DND-41 (cell line): ENCODE measurements at regions not wholly inside any gene's neighbourhood (a gene's known extent, or its start where the extent isn't known, plus 50 kb on each side); places are given as distances from the start of the nearest gene placed in this dataset.

Experiments used
- CTCF ChIP-seq: IDR thresholded peaks from 2 replicates; pipeline ENCODE4 v1.5.1; 2012; ENCODE audit warnings: borderline replicate concordance, low read length, moderate library complexity, mild to moderate bottlenecking; ENCODE audit not compliant: poor library complexity, severe bottlenecking; ENCODE audit errors: extremely low read depth
- EZH2 ChIP-seq: IDR thresholded peaks from 3 replicates; pipeline ENCODE4 v1.6.1; 2012; ENCODE audit warnings: borderline replicate concordance, low read depth, mild to moderate bottlenecking, moderate library complexity, low read length, inconsistent platforms; ENCODE audit not compliant: severe bottlenecking

GRCh38 chr4:58061967-58062366, 951.8 kb upstream of the IGFBP7 start:
- TF ChIP-seq CTCF (no peak), EZH2 (no peak)
